Midbrain (tissue), 1 donor: ENCODE measurements at regions not wholly inside any gene's neighbourhood (a gene's known extent, or its start where the extent isn't known, plus 50 kb on each side); places are given as distances from the start of the nearest gene placed in this dataset.

ENCODE experiments used
- DNase-seq: peaks from one replicate; lab custom pipeline; 2025; lab: John Stamatoyannopoulos, UW

- no peak for DNase-seq
Measured at GRCh38 chr2:217203086-217203485, 343.2 kb upstream of the TNP1 start.

DNA sequence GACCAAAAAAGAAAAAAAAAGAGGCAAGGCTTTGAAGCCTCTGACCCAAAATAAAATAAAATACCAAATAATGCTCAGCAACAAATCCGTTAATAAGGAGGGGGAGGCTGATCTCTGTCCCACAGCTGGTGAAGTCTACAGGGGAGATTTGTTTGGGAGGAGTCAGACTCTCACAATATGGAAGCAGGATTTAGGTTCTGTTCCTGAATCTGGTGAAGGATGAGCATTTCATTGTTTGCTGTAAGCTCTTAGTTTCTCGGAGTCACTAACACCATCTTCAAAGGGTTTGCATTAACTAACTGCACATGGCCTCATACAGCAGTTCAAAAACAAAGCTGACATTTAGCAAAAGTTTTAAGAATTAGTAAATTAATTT lies 339.4 kb upstream of the TNP1 start:
- DNase-seq: no peak

DNA sequence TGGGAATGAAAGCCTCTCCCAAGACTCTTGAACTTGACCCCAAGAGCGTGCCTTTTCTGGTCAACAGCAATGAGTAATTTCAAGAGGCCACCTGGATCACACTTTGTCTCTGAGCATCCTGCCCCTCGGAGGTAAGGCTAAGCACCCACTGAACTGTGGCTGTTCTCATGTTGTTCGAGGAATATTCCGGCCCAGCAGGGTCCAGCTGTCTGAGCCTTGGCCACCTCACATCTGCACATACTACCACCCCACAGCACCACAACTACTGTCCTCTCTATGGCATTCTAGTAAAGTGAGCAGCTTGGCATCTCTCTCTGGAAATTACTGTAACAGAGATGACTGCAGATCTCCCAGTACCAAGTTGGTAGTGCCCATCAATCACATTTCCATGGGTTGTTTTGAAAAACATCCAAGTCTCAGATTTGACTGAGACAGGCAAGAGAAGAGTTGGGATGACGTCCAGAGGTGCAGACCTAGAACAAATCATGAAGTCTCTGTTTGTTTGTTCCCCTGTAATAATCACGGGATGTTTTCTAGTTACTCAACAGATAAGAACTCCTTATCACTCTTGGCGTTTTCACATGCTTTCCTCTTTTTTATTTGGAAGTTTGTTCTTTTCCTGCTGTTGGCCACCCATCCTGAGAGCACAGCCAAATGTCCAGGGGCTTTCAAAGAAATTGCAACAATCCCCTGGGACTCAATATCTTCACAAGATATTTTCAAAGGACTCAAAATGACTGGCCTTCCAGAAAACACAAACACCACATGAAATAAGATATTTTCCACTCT lies 336.0 kb upstream of the TNP1 start:
- no peak for DNase-seq

DNA sequence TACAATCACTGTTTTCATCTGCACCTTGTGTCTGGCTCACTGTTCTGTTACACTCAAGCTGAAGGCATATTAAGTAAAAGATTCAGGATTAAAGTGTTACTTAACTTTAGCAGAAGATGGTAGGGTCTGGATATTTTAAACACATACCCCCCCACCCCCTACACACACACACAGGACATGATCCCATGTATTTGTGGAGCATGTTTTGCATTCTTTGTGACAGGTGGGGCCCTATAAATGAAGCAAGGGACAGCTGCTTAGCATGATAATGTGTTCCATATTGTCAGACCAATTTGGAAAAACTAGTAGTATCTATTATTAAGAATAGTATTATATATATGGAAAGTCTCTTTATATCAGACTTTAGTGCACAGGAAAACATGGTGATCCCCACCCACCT lies 335.2 kb upstream of the TNP1 start:
- DNase-seq: no peak

GRCh38 chr2:217193431-217194340 lies 333.8 kb upstream of the TNP1 start:
- no peak for DNase-seq

GRCh38 chr2:217192366-217192765 lies 332.5 kb upstream of the TNP1 start:
- no peak for DNase-seq

DNA sequence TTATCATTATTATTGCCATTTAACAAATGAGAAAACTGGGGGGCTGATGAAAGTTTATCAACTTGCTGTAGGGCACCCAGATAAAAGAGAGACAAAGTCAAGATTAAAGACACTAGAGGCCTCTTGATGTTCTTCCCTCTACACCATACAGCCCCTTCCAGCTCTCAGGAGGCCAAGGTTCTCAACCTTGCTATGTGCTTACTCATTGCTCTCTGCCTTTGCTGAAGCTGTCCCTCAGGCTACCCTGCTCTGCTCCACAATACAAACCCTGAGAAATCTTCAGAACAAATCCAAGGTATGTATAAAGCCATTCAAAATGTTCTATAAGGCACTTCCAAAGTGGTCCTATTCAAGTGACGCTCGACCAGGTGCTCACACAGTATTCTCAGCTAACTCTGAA lies 329.9 kb upstream of the TNP1 start:
- no peak for DNase-seq

- DNase-seq: no peak
Measured at GRCh38 chr2:217189131-217189530, 329.3 kb upstream of the TNP1 start.

DNA sequence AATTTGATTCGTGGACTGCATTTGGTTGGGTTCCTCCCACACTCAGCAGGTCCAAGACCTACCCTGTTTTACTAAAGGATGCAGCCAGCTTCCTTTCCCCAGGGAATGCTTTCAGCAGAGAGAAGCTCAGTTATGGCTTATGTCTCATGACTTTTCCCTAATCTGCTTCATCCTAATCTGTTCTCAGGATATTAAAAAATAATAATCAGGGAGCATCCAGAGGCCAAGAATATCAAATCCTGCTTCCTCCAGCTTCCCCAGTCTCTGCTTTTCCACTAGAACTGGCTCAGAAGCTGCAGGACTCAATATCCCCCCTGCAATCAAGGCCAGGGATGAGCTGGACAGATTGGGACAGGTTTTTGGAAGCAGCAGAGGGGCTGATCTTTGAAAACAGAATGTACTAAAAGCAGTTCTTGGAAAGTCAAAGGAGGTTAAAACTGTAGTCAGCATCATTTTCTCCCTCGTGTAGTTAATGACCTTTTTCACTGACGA lies 326.9 kb upstream of the TNP1 start:
- no peak for DNase-seq

DNA sequence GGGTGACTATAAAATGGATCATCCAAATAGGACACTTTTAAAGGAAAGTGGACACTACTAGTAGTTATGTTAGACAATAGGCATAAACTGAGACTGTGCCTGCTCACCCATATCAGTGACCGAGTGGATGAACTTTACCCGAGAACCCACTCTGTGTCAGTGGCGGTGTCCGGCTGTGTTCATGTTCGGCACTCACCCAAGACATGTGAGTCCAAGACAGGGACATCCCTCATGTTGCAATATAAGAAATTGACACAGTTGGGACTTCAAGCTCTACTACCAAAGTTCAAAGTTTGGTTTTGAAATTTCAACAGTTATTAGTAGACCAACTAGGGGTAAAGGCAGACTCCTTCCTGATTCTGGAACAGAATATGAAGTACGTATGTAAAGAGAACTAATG lies 326.3 kb upstream of the TNP1 start:
- DNase-seq: no peak

DNA sequence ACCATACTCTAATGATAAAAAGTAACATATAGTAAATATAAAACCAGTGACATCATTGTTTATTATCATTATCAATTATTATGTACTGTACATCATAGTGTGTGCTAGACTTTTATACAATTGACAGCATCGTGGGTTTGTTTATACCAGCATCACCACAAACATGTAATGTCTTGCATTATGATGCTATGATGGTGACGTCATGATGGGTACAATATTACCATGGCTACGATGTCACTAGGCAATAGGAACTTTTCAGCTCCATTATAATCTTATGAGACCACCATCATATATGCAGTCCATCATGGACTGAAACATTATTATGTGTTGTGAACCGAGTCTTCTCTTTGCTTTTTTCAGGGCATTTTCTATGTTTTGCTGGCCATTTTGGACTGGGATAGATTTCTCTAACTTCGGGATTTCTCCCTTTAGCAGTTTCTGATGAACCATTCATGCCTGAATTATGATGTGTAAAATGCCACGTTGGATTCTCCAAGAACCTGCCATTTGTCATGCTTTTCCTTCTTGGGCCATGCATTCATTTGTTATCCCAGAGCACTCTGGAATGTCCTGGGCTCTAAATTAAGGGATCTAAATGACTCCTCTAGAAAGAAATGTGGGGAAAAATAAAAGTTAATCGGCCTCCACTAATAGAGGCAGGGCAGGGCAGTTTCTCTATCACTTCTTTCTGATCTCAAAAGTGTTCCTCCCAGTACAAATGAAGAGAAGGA lies 325.6 kb upstream of the TNP1 start:
- DNase-seq: no peak

DNA sequence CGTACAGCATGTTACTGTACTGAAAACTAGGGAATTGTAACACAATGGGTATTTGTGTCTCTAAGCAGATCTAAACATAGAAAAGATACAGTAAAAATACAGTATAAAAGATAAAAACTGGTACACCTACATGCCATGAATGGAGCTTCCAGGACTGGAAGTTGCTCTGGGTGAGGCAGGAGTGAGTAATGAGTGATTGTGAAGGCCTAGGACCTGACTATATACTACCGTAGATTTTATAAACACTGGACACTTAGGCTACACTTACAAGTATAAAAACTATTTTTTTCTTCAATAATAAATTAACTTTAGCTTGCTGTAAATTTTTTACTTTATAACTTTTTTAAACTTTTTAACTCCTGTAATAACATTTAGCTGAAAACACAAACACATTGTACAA lies 324.4 kb upstream of the TNP1 start:
- no peak for DNase-seq

GRCh38 chr2:217183471-217183870 lies 323.6 kb upstream of the TNP1 start:
- no peak for DNase-seq

DNA sequence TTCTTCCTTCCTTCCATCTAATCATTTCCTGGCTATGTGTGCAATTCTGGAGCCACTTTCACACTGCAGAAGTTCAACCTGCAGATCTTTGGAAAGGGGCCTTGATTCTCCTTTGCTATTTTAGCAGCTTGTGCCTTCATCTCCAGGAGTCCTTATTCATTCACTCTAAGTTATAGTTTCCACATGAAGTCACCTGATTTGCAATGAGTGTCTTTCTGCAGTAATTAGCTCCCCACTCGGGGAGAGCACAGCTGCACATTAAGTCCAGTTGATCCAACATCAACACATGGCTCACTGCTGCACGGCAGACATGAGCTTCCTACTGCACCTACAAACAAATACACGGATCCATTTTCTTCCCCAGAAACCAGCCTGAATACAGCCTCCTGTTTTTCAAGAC lies 323.1 kb upstream of the TNP1 start:
- no peak for DNase-seq

DNA sequence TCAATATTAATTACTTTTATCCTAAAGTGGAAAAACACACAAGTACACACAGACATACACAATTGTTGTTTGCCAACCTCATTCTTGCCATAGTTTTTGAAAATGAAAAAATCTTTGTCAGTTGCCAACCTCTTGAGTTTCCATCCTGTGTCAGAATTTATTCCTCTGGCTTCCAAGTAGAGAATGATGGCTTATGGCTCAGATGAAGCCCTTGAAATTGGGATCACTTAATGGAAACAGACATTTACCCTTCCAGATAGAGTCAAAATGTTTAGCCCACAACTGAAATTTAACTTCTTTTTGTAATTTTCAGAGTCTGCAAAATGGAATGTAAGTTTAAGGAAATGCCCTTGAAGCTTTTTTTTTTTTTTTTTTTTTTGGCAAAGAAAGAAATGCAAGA lies 321.6 kb upstream of the TNP1 start:
- no peak for DNase-seq

DNA sequence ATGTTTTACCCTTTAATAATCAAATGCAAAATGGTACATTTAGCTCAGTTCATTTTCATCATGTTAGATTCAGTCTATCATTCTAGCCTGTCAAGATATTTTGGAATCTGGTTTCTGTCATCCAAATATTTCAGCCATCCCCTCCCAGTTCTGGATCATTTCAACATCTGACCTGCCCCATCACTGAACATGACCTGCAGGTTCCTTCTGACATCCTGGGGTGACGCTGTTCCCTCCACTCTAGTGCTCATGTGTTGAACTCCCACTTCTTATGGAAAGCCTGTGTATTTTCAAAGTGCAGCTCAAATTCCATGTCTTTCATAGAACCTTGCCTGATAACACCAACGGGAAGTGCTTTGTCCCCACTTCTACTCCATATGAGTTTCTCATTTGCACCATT lies 320.0 kb upstream of the TNP1 start:
- no peak for DNase-seq

- no peak for DNase-seq
Measured at GRCh38 chr2:217178341-217178740, 318.5 kb upstream of the TNP1 start.

DNA sequence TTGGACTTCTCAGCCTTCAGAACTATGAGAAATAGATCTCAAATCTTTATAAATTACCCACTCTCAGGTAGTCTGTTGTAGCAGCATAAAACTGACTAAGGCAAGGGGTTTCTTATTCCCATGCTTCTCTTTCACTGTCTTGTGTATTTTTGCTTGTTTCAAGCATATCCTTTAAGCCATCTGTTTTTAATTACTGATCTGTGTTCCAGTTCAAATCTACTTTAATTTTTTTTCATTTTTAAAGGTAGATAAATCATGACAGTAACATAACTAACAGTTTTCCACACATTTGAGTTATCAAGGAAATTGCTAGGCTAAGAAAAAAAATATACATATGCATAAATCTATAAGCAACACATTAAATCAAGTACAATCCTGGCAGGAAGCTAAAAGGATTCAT lies 317.9 kb upstream of the TNP1 start:
- DNase-seq: no peak

DNA sequence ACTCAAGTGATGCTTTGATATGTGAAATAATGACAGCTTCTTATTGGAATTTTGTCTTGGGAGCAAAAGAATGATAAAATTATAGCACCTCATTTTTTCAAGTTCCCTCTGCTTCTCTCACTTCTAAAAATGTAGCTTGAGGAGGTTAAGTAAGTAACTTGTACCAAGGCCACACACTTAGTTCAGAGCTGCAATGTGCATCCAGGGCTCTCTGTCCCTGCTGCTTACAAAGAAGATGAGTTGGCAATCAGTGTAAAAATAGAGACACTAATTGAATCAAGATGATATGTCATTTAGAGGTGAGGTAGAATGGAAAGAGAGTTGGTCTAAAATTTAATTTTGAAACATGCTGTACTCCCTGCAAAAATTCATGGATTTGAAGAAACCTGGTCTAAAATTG lies 312.0 kb upstream of the TNP1 start:
- no peak for DNase-seq

DNA sequence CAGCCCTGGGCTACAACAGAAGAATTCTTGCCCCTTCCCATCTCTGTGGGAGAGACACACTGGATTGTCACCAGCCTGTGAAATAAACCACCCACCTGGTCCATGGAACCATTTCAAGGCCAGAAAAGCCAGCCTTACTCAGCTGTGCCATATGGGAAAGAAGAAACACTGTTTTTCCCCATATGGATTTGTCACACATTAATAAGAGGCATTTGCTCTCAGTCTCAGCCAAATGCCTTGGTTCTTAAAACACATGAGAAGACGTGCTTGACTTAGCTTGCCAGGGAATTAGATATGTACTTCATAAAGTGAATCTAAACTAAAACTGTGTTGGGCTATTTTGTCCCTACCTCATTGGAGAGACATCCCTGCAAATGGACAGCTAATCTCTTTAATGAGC lies 308.6 kb upstream of the TNP1 start:
- no peak for DNase-seq

- DNase-seq: no peak
Measured at GRCh38 chr2:217167531-217167930, 307.7 kb upstream of the TNP1 start.

GRCh38 chr2:217166241-217166850 lies 306.5 kb upstream of the TNP1 start:
- peak; percentile 68 for DNase-seq
